ENCODE measurements at regions not wholly inside any gene's neighbourhood (a gene's known extent, or its start where the extent isn't known, plus 50 kb on each side); places are given as distances from the start of the nearest gene placed in this dataset.

GRCh38 chr2:195252018-195252417, 405.0 kb upstream of the SLC39A10 start:
- TF ChIP-seq CTCF (conservative IDR thresholded peaks at IDR 0.05; ENCODE audit: low read length), result no peak; the same call in 1 of the 2 replicates
- no peak for TF ChIP-seq EZH2phosphoT487 (IDR thresholded peaks at IDR 0.05; ENCODE audit: borderline replicate concordance)
